IMR-90 (cell line): ENCODE measurements at regions not wholly inside any gene's neighbourhood (a gene's known extent, or its start where the extent isn't known, plus 50 kb on each side); places are given as distances from the start of the nearest gene placed in this dataset.

Source experiments
- ATAC-seq: fragments of 200-7000 bp; cut with Tn5 transposase; 2 replicates; pipeline ENCODE4 v1.9.1; 2020; ENCODE audit warnings: low read depth, mild to moderate bottlenecking, moderate library complexity
- BruUV-seq: library from RNA; stranded (reverse); fragments of 400-500 nt; replicated peaks from 2 replicates; lab custom pipeline; 2021; lab: Mats Ljungman, UMichigan
- CTCF ChIA-PET: fragments of 300-600 bp; formaldehyde crosslinking; extraction: SDS; loops from one replicate; lab custom pipeline; 2021; ENCODE audit warnings: antibody characterized with exemption; lab: Yijun Ruan, JAX
- POLR2A ChIA-PET: fragments of 300-600 bp; sonication (Branson Sonifier 250); formaldehyde crosslinking; loops from one replicate; lab custom pipeline; 2022; ENCODE audit warnings: antibody characterized with exemption; ENCODE audit not compliant: unreplicated experiment; lab: Charles Lee
- DNase-seq: peaks from one replicate; pipeline ENCODE4 v3.0.0; 2013
- H2AFZ ChIP-seq: replicated peaks from 2 replicates; pipeline ENCODE3; 2013; ENCODE audit warnings: low read length, mild to moderate bottlenecking; ENCODE audit not compliant: poor library complexity
- H2AK5ac ChIP-seq: 2 replicates; pipeline ENCODE4 v1.6.1; 2013; ENCODE audit warnings: low read depth, low read length, inconsistent platforms
- H2AK9ac ChIP-seq: replicated peaks from 2 replicates; pipeline ENCODE3; 2013; ENCODE audit warnings: mild to moderate bottlenecking, low read depth, low read length, moderate library complexity; ENCODE audit not compliant: poor library complexity
- H2BK120ac ChIP-seq: 2 replicates; pipeline ENCODE4 v1.6.1; 2013; ENCODE audit warnings: low read depth, low read length, inconsistent platforms
- H2BK15ac ChIP-seq: 3 replicates; pipeline ENCODE4 v1.6.1; 2013; ENCODE audit warnings: low read depth, low read length, inconsistent platforms
- H2BK20ac ChIP-seq: 2 replicates; pipeline ENCODE4 v1.6.1; 2013; ENCODE audit warnings: low read depth, mild to moderate bottlenecking, inconsistent platforms, low read length, moderate library complexity
- H2BK5ac ChIP-seq: 2 replicates; pipeline ENCODE4 v1.6.1; 2013; ENCODE audit warnings: mild to moderate bottlenecking, low read depth, low read length, inconsistent platforms; ENCODE audit not compliant: poor library complexity, severe bottlenecking
- H3K14ac ChIP-seq: replicated peaks from 2 replicates; pipeline ENCODE4 v1.6.1; 2013; ENCODE audit warnings: low read depth, low read length, inconsistent platforms
- H3K18ac ChIP-seq: 2 replicates; pipeline ENCODE4 v1.6.1; 2013; ENCODE audit warnings: low read depth, low read length, control low read depth
- H3K23ac ChIP-seq: 2 replicates; pipeline ENCODE4 v1.6.1; 2013; ENCODE audit warnings: low read depth, low read length, inconsistent platforms
- H3K27ac ChIP-seq: 2 replicates; pipeline ENCODE4 v1.5.1; 2013; ENCODE audit warnings: mild to moderate bottlenecking, control low read depth, low read length; ENCODE audit not compliant: insufficient read depth
- H3K27me3 ChIP-seq: 2 replicates; pipeline ENCODE4 v1.6.1; 2013; ENCODE audit warnings: low read length; ENCODE audit not compliant: control insufficient read depth, insufficient read depth
- H3K36me3 ChIP-seq: 2 replicates; pipeline ENCODE4 v1.6.1; 2013; ENCODE audit warnings: low read length, mixed read lengths; ENCODE audit not compliant: control insufficient read depth, insufficient read depth
- H3K4ac ChIP-seq: 2 replicates; pipeline ENCODE4 v1.6.1; 2013; ENCODE audit warnings: low read depth, low read length, inconsistent platforms
- H3K4me1 ChIP-seq: 2 replicates; pipeline ENCODE4 v1.6.1; 2013; ENCODE audit warnings: low read length, mixed read lengths; ENCODE audit not compliant: control insufficient read depth, insufficient read depth
- H3K4me2 ChIP-seq: 2 replicates; pipeline ENCODE4 v1.6.1; 2013; ENCODE audit warnings: low read depth, mild to moderate bottlenecking, control low read depth, low read length, moderate library complexity
- H3K4me3 ChIP-seq: 2 replicates; pipeline ENCODE4 v1.5.1; 2013; ENCODE audit warnings: low read depth, mild to moderate bottlenecking, control low read depth, low read length, moderate library complexity; ENCODE audit not compliant: insufficient read depth
- H3K56ac ChIP-seq: 2 replicates; pipeline ENCODE4 v1.6.1; 2013; ENCODE audit warnings: low read length, inconsistent platforms; ENCODE audit not compliant: insufficient read depth; ENCODE audit errors: extremely low read depth
- H3K79me1 ChIP-seq, 2 experiments: 2 replicates each; pipeline ENCODE4 v1.6.1; 2013; ENCODE audit warnings: low read length in 2 of 2, inconsistent platforms in 1 of 2, low read depth in 1 of 2
- H3K9ac ChIP-seq: 2 replicates; pipeline ENCODE4 v1.6.1; 2013; ENCODE audit warnings: low read depth, low read length, control low read depth
- H3K9me1 ChIP-seq: 2 replicates; pipeline ENCODE4 v1.6.1; 2013; ENCODE audit warnings: low read length, inconsistent platforms; ENCODE audit not compliant: insufficient read depth
- H3K9me3 ChIP-seq: 2 replicates; pipeline ENCODE4 v1.6.1; 2013; ENCODE audit warnings: low read length; ENCODE audit not compliant: control insufficient read depth, insufficient read depth
- H4K20me1 ChIP-seq: 2 replicates; pipeline ENCODE4 v1.6.1; 2013; ENCODE audit warnings: low read length, inconsistent platforms; ENCODE audit not compliant: insufficient read depth
- H4K5ac ChIP-seq: 2 replicates; pipeline ENCODE4 v1.6.1; 2013; ENCODE audit warnings: mild to moderate bottlenecking, low read depth, low read length, control low read depth
- H4K8ac ChIP-seq, 2 experiments: 2 replicates each; pipeline ENCODE4 v1.6.1; 2013; ENCODE audit warnings: low read depth in 2 of 2, low read length in 2 of 2, control low read depth in 1 of 2, inconsistent platforms in 1 of 2
- H4K91ac ChIP-seq: 2 replicates; pipeline ENCODE4 v1.6.1; 2013; ENCODE audit warnings: low read depth, low read length, inconsistent platforms; ENCODE audit not compliant: insufficient read depth
- BHLHE40 ChIP-seq: fragments of 150-350 bp; IDR thresholded peaks from 2 replicates; pipeline ENCODE4 v1.6.1; 2016; ENCODE audit warnings: mild to moderate bottlenecking, low read depth, low read length
- CEBPB ChIP-seq: IDR thresholded peaks from 2 replicates; pipeline ENCODE4 v1.6.1; 2012; ENCODE audit warnings: low read depth, low read length, improper control_type of control experiment
- FOS ChIP-seq: fragments of 150-350 bp; IDR thresholded peaks from 2 replicates; pipeline ENCODE4 v1.6.1; 2016; ENCODE audit warnings: low read depth, low read length
- NFE2L2 ChIP-seq: fragments of 150-350 bp; IDR thresholded peaks from 2 replicates; pipeline ENCODE4 v1.6.1; 2016; ENCODE audit warnings: low read depth, mild to moderate bottlenecking, low read length
- POLR2A ChIP-seq: IDR thresholded peaks from 2 replicates; pipeline ENCODE4 v1.6.1; 2012; ENCODE audit warnings: mild to moderate bottlenecking, low read depth, low read length
- RAD21 ChIP-seq: IDR thresholded peaks from 2 replicates; pipeline ENCODE4 v1.6.1; 2012; ENCODE audit warnings: low read length, improper control_type of control experiment
- RCOR1 ChIP-seq: IDR thresholded peaks from 2 replicates; pipeline ENCODE4 v1.6.1; 2012; ENCODE audit warnings: mild to moderate bottlenecking, low read length, improper control_type of control experiment; ENCODE audit not compliant: insufficient replicate concordance
- RFX5 ChIP-seq: IDR thresholded peaks from 2 replicates; pipeline ENCODE4 v1.8.0; 2012; ENCODE audit warnings: low read depth, mild to moderate bottlenecking, low read length, moderate library complexity
- SMC3 ChIP-seq: fragments of 150-350 bp; IDR thresholded peaks from 2 replicates; pipeline ENCODE4 v1.6.1; 2016; ENCODE audit warnings: low read depth, mild to moderate bottlenecking, antibody characterized with exemption, low read length, moderate library complexity
- WGBS, 2 experiments: methylation state at CpG; one replicate each; pipeline versions ENCODE4 v1.1.5 to v1.1.7; 2013; ENCODE audit warnings: missing lambda C conversion rate in 2 of 2; ENCODE audit not compliant: insufficient read length in 1 of 2; ENCODE audit errors: extremely low coverage in 2 of 2; 5-methylcytosine and 5-hydroxymethylcytosine counted together
- dilution Hi-C: fragments of 300-500 bp; cut with HindIII; formaldehyde crosslinking; loops from one replicate; pipeline ENCODE4 v1.14.3; 2018; ENCODE audit warnings: low sequenced_read_pairs; ENCODE audit not compliant: unreplicated experiment
- in situ Hi-C: fragments of 300-500 bp; cut with MboI; formaldehyde crosslinking; loops from 3 replicates; pipeline ENCODE4 v1.14.3; 2019; ENCODE audit warnings: low sequenced_read_pairs, inconsistent platforms, mixed read lengths
- intact Hi-C: fragments of 100-400 bp; cut with micrococcal nuclease; formaldehyde crosslinking; loops from 2 replicates; pipeline ENCODE4 v1.10.0; 2022
- TF ChIP-seq, protein P1 (sequence below): fragments of 150-350 bp; IDR thresholded peaks from 2 replicates; pipeline ENCODE4 v1.6.1; 2017; ENCODE audit warnings: mild to moderate bottlenecking, antibody characterized with exemption, low read length, low read depth
- TF ChIP-seq, protein P2 (sequence below): conservative IDR thresholded peaks from 2 replicates; pipeline ENCODE4 v1.5.1; 2012; ENCODE audit warnings: mild to moderate bottlenecking, low read depth, low read length, improper control_type of control experiment
- TF ChIP-seq, protein P3 (sequence below): fragments of 150-350 bp; IDR thresholded peaks from 2 replicates; pipeline ENCODE4 v1.6.1; 2016; ENCODE audit warnings: low read depth, mild to moderate bottlenecking, low read length, moderate library complexity, borderline replicate concordance

DNA sequence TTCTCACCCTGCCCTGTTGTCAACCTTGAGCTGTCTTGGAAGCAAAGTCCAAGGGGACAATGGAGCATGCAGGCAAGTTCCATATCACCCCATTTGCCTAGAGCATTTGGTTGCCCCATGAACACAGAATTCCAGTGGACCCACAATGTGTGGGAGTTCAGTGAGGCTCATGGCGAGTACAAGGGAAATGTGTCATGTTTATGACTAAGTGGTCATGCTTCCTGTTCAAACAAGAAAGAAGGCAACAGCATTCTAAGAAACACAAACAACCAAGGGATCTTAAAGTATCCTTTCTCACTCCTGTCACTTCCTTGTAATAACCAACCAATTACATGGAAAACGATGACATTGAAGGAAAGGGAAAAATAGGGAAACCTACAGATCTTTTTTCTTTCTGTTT is 513.0 kb downstream of the INHBA start:
- Histone ChIP-seq H3K18ac (peak overlapping the region; percentile 81), H4K5ac (no peak overlapping the region), H4K20me1 (no peaks in the 10 kb centered on the region), H3K27me3 (no peaks in the 10 kb centered on the region), H3K14ac (peak overlapping the region; percentile 90), H3K4ac (peak overlapping the region; percentile 98), H3K36me3 (no peaks in the 10 kb centered on the region), H3K27ac (peak overlapping the region; percentile 54; the same call in 1 of the 2 replicates), H3K4me3 (no peak overlapping the region), H3K56ac (no peak overlapping the region), H2AK5ac (peak overlapping the region; percentile 97), H3K4me1 (peaks cover 14% of the 10 kb centered on the region), H2AK9ac (peak overlapping the region; percentile 84), H3K9me1 (peaks cover 19% of the 10 kb centered on the region), H2BK20ac (peak overlapping the region; percentile 98), H2AFZ (peak overlapping the region; percentile 77), H3K9me3 (no peaks in the 10 kb centered on the region), H3K9ac (no peak overlapping the region), H3K79me1 (peaks cover 4 to 20% of the 10 kb centered on the region in 2 experiments; a peak in 2 of 4 replicates), H3K23ac (peak overlapping the region; percentile 88), H4K8ac (peak overlapping the region; percentile 49 to 79; a peak in 2 of 4 replicates), H2BK120ac (peak overlapping the region; percentile 95), H2BK5ac (peak overlapping the region; percentile 98), H3K4me2 (peak overlapping the region; percentile 37; the same call in 1 of the 2 replicates), H4K91ac (peak overlapping the region; percentile 84), H2BK15ac (peak overlapping the region; percentile 94; the same call in 2 of the 3 replicates)
- DNase-seq (peak; percentile 97), ATAC-seq (peak; percentile 84)
- no CpG with 5 or more reads among the region's 2 CpGs for WGBS, 2 experiments
- TF ChIP-seq, protein P1, sequence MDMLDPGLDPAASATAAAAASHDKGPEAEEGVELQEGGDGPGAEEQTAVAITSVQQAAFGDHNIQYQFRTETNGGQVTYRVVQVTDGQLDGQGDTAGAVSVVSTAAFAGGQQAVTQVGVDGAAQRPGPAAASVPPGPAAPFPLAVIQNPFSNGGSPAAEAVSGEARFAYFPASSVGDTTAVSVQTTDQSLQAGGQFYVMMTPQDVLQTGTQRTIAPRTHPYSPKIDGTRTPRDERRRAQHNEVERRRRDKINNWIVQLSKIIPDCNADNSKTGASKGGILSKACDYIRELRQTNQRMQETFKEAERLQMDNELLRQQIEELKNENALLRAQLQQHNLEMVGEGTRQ = no peak
- TF ChIP-seq RCOR1 (no peak), NFE2L2 (no peak), BHLHE40 (peak; percentile 78), SMC3 (peak; percentile 13; the same call in 1 of the 2 replicates), RFX5 (no peak), CEBPB (peak; percentile 76), POLR2A (no peak), FOS (peak; percentile 91), RAD21 (peak; percentile 26; the same call in 1 of the 2 replicates)
- TF ChIP-seq, protein P2, sequence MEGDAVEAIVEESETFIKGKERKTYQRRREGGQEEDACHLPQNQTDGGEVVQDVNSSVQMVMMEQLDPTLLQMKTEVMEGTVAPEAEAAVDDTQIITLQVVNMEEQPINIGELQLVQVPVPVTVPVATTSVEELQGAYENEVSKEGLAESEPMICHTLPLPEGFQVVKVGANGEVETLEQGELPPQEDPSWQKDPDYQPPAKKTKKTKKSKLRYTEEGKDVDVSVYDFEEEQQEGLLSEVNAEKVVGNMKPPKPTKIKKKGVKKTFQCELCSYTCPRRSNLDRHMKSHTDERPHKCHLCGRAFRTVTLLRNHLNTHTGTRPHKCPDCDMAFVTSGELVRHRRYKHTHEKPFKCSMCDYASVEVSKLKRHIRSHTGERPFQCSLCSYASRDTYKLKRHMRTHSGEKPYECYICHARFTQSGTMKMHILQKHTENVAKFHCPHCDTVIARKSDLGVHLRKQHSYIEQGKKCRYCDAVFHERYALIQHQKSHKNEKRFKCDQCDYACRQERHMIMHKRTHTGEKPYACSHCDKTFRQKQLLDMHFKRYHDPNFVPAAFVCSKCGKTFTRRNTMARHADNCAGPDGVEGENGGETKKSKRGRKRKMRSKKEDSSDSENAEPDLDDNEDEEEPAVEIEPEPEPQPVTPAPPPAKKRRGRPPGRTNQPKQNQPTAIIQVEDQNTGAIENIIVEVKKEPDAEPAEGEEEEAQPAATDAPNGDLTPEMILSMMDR = no peak
- TF ChIP-seq, protein P3, sequence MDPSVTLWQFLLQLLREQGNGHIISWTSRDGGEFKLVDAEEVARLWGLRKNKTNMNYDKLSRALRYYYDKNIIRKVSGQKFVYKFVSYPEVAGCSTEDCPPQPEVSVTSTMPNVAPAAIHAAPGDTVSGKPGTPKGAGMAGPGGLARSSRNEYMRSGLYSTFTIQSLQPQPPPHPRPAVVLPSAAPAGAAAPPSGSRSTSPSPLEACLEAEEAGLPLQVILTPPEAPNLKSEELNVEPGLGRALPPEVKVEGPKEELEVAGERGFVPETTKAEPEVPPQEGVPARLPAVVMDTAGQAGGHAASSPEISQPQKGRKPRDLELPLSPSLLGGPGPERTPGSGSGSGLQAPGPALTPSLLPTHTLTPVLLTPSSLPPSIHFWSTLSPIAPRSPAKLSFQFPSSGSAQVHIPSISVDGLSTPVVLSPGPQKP = no peak
- in situ Hi-C loops = no loop called here
- intact Hi-C loops = loop anchor here (10.0 kb wide), 1 partner anchor 505 kb away; no protein-coding TSS in a partner anchor
- ChIA-PET CTCF (no interaction called here), POLR2A (no interaction called here)
- dilution Hi-C loops = no loop called here
- no TSS peak for BruUV-seq
